ENCODE measurements at regions not wholly inside any gene's neighbourhood (a gene's known extent, or its start where the extent isn't known, plus 50 kb on each side); places are given as distances from the start of the nearest gene placed in this dataset.

DNA sequence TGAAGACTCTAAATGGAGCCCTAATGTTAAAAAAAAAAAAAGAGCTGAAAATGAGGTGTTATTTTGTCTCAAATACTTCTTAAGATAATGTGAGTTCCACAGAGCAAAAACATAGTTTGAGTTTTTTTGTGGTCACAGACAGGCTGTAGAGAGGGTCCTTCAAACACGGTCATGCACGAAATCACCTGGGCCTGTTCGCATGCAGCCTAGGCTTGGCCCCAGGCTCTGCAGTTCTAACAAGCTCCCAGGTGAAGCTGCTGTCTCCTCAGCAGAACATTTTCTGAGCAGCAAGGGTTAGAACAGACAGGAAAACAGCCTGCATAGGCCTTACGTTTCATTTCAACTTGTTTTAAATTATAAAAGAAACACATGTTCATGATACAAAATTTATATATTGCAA, 65.4 kb upstream of the TBPL2 start:
- no peak for TF ChIP-seq POLR2AphosphoS5 (IDR thresholded peaks at IDR 0.05)
- TF ChIP-seq, protein P1, sequence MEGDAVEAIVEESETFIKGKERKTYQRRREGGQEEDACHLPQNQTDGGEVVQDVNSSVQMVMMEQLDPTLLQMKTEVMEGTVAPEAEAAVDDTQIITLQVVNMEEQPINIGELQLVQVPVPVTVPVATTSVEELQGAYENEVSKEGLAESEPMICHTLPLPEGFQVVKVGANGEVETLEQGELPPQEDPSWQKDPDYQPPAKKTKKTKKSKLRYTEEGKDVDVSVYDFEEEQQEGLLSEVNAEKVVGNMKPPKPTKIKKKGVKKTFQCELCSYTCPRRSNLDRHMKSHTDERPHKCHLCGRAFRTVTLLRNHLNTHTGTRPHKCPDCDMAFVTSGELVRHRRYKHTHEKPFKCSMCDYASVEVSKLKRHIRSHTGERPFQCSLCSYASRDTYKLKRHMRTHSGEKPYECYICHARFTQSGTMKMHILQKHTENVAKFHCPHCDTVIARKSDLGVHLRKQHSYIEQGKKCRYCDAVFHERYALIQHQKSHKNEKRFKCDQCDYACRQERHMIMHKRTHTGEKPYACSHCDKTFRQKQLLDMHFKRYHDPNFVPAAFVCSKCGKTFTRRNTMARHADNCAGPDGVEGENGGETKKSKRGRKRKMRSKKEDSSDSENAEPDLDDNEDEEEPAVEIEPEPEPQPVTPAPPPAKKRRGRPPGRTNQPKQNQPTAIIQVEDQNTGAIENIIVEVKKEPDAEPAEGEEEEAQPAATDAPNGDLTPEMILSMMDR (IDR thresholded peaks at IDR 0.05) = no peak
